SU-DHL-6 (cell line): ENCODE measurements at regions not wholly inside any gene's neighbourhood (a gene's known extent, or its start where the extent isn't known, plus 50 kb on each side); places are given as distances from the start of the nearest gene placed in this dataset.

ENCODE experiments used
- EZH2phosphoT487 ChIP-seq: fragments of 200-600 bp; sonication (generic), shearing (Covaris generic); conservative IDR thresholded peaks from 2 replicates; pipeline ENCODE4 v1.6.1; 2018; ENCODE audit warnings: mild to moderate bottlenecking, antibody characterized with exemption, low read length, moderate library complexity, mixed read lengths
- TF ChIP-seq, protein P1 (sequence below): fragments of 200-600 bp; sonication (generic); IDR thresholded peaks from one replicate; pipeline ENCODE4 v1.5.1; 2017; ENCODE audit warnings: antibody characterized with exemption, mild to moderate bottlenecking, low read length, moderate library complexity; ENCODE audit not compliant: insufficient read depth, poor library complexity, severe bottlenecking

GRCh38 chr6:91813641-91814040, 1226.8 kb upstream of the MAP3K7 start:
- TF ChIP-seq, protein P1, sequence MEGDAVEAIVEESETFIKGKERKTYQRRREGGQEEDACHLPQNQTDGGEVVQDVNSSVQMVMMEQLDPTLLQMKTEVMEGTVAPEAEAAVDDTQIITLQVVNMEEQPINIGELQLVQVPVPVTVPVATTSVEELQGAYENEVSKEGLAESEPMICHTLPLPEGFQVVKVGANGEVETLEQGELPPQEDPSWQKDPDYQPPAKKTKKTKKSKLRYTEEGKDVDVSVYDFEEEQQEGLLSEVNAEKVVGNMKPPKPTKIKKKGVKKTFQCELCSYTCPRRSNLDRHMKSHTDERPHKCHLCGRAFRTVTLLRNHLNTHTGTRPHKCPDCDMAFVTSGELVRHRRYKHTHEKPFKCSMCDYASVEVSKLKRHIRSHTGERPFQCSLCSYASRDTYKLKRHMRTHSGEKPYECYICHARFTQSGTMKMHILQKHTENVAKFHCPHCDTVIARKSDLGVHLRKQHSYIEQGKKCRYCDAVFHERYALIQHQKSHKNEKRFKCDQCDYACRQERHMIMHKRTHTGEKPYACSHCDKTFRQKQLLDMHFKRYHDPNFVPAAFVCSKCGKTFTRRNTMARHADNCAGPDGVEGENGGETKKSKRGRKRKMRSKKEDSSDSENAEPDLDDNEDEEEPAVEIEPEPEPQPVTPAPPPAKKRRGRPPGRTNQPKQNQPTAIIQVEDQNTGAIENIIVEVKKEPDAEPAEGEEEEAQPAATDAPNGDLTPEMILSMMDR = no peak
- no peak for TF ChIP-seq EZH2phosphoT487
